IMR-90 (cell line): ENCODE measurements at regions not wholly inside any gene's neighbourhood (a gene's known extent, or its start where the extent isn't known, plus 50 kb on each side); places are given as distances from the start of the nearest gene placed in this dataset.

Experiments
- ATAC-seq: fragments of 200-7000 bp; cut with Tn5 transposase; 2 replicates; pipeline ENCODE4 v1.9.1; 2020; ENCODE audit warnings: low read depth, mild to moderate bottlenecking, moderate library complexity
- BruUV-seq: library from RNA; stranded (reverse); fragments of 400-500 nt; replicated peaks from 2 replicates; lab custom pipeline; 2021; lab: Mats Ljungman, UMichigan
- CTCF ChIA-PET: fragments of 300-600 bp; formaldehyde crosslinking; extraction: SDS; loops from one replicate; lab custom pipeline; 2021; ENCODE audit warnings: antibody characterized with exemption; lab: Yijun Ruan, JAX
- POLR2A ChIA-PET: fragments of 300-600 bp; sonication (Branson Sonifier 250); formaldehyde crosslinking; loops from one replicate; lab custom pipeline; 2022; ENCODE audit warnings: antibody characterized with exemption; ENCODE audit not compliant: unreplicated experiment; lab: Charles Lee
- DNase-seq: peaks from one replicate; pipeline ENCODE4 v3.0.0; 2013
- H2AFZ ChIP-seq: replicated peaks from 2 replicates; pipeline ENCODE3; 2013; ENCODE audit warnings: low read length, mild to moderate bottlenecking; ENCODE audit not compliant: poor library complexity
- H2AK5ac ChIP-seq: 2 replicates; pipeline ENCODE4 v1.6.1; 2013; ENCODE audit warnings: low read depth, low read length, inconsistent platforms
- H2AK9ac ChIP-seq: replicated peaks from 2 replicates; pipeline ENCODE3; 2013; ENCODE audit warnings: mild to moderate bottlenecking, low read depth, low read length, moderate library complexity; ENCODE audit not compliant: poor library complexity
- H2BK120ac ChIP-seq: 2 replicates; pipeline ENCODE4 v1.6.1; 2013; ENCODE audit warnings: low read depth, low read length, inconsistent platforms
- H2BK15ac ChIP-seq: 3 replicates; pipeline ENCODE4 v1.6.1; 2013; ENCODE audit warnings: low read depth, low read length, inconsistent platforms
- H2BK20ac ChIP-seq: 2 replicates; pipeline ENCODE4 v1.6.1; 2013; ENCODE audit warnings: low read depth, mild to moderate bottlenecking, inconsistent platforms, low read length, moderate library complexity
- H2BK5ac ChIP-seq: 2 replicates; pipeline ENCODE4 v1.6.1; 2013; ENCODE audit warnings: mild to moderate bottlenecking, low read depth, low read length, inconsistent platforms; ENCODE audit not compliant: poor library complexity, severe bottlenecking
- H3K14ac ChIP-seq: replicated peaks from 2 replicates; pipeline ENCODE4 v1.6.1; 2013; ENCODE audit warnings: low read depth, low read length, inconsistent platforms
- H3K18ac ChIP-seq: 2 replicates; pipeline ENCODE4 v1.6.1; 2013; ENCODE audit warnings: low read depth, low read length, control low read depth
- H3K23ac ChIP-seq: 2 replicates; pipeline ENCODE4 v1.6.1; 2013; ENCODE audit warnings: low read depth, low read length, inconsistent platforms
- H3K27ac ChIP-seq: 2 replicates; pipeline ENCODE4 v1.5.1; 2013; ENCODE audit warnings: mild to moderate bottlenecking, control low read depth, low read length; ENCODE audit not compliant: insufficient read depth
- H3K27me3 ChIP-seq: 2 replicates; pipeline ENCODE4 v1.6.1; 2013; ENCODE audit warnings: low read length; ENCODE audit not compliant: control insufficient read depth, insufficient read depth
- H3K36me3 ChIP-seq: 2 replicates; pipeline ENCODE4 v1.6.1; 2013; ENCODE audit warnings: low read length, mixed read lengths; ENCODE audit not compliant: control insufficient read depth, insufficient read depth
- H3K4ac ChIP-seq: 2 replicates; pipeline ENCODE4 v1.6.1; 2013; ENCODE audit warnings: low read depth, low read length, inconsistent platforms
- H3K4me1 ChIP-seq: 2 replicates; pipeline ENCODE4 v1.6.1; 2013; ENCODE audit warnings: low read length, mixed read lengths; ENCODE audit not compliant: control insufficient read depth, insufficient read depth
- H3K4me2 ChIP-seq: 2 replicates; pipeline ENCODE4 v1.6.1; 2013; ENCODE audit warnings: low read depth, mild to moderate bottlenecking, control low read depth, low read length, moderate library complexity
- H3K4me3 ChIP-seq: 2 replicates; pipeline ENCODE4 v1.5.1; 2013; ENCODE audit warnings: low read depth, mild to moderate bottlenecking, control low read depth, low read length, moderate library complexity; ENCODE audit not compliant: insufficient read depth
- H3K56ac ChIP-seq: 2 replicates; pipeline ENCODE4 v1.6.1; 2013; ENCODE audit warnings: low read length, inconsistent platforms; ENCODE audit not compliant: insufficient read depth; ENCODE audit errors: extremely low read depth
- H3K79me1 ChIP-seq, 2 experiments: 2 replicates each; pipeline ENCODE4 v1.6.1; 2013; ENCODE audit warnings: low read length in 2 of 2, inconsistent platforms in 1 of 2, low read depth in 1 of 2
- H3K9ac ChIP-seq: 2 replicates; pipeline ENCODE4 v1.6.1; 2013; ENCODE audit warnings: low read depth, low read length, control low read depth
- H3K9me1 ChIP-seq: 2 replicates; pipeline ENCODE4 v1.6.1; 2013; ENCODE audit warnings: low read length, inconsistent platforms; ENCODE audit not compliant: insufficient read depth
- H3K9me3 ChIP-seq: 2 replicates; pipeline ENCODE4 v1.6.1; 2013; ENCODE audit warnings: low read length; ENCODE audit not compliant: control insufficient read depth, insufficient read depth
- H4K20me1 ChIP-seq: 2 replicates; pipeline ENCODE4 v1.6.1; 2013; ENCODE audit warnings: low read length, inconsistent platforms; ENCODE audit not compliant: insufficient read depth
- H4K5ac ChIP-seq: 2 replicates; pipeline ENCODE4 v1.6.1; 2013; ENCODE audit warnings: mild to moderate bottlenecking, low read depth, low read length, control low read depth
- H4K8ac ChIP-seq, 2 experiments: 2 replicates each; pipeline ENCODE4 v1.6.1; 2013; ENCODE audit warnings: low read depth in 2 of 2, low read length in 2 of 2, control low read depth in 1 of 2, inconsistent platforms in 1 of 2
- H4K91ac ChIP-seq: 2 replicates; pipeline ENCODE4 v1.6.1; 2013; ENCODE audit warnings: low read depth, low read length, inconsistent platforms; ENCODE audit not compliant: insufficient read depth
- BHLHE40 ChIP-seq: fragments of 150-350 bp; IDR thresholded peaks from 2 replicates; pipeline ENCODE4 v1.6.1; 2016; ENCODE audit warnings: mild to moderate bottlenecking, low read depth, low read length
- CHD1 ChIP-seq: IDR thresholded peaks from 2 replicates; pipeline ENCODE4 v1.6.1; 2012; ENCODE audit warnings: low read depth, low read length, improper control_type of control experiment
- FOS ChIP-seq: fragments of 150-350 bp; IDR thresholded peaks from 2 replicates; pipeline ENCODE4 v1.6.1; 2016; ENCODE audit warnings: low read depth, low read length
- MXI1 ChIP-seq: IDR thresholded peaks from 2 replicates; pipeline ENCODE4 v1.6.1; 2012; ENCODE audit warnings: low read depth, mild to moderate bottlenecking, low read length, moderate library complexity, borderline replicate concordance
- RAD21 ChIP-seq: IDR thresholded peaks from 2 replicates; pipeline ENCODE4 v1.6.1; 2012; ENCODE audit warnings: low read length, improper control_type of control experiment
- RCOR1 ChIP-seq: IDR thresholded peaks from 2 replicates; pipeline ENCODE4 v1.6.1; 2012; ENCODE audit warnings: mild to moderate bottlenecking, low read length, improper control_type of control experiment; ENCODE audit not compliant: insufficient replicate concordance
- WGBS, 2 experiments: methylation state at CpG; one replicate each; pipeline versions ENCODE4 v1.1.5 to v1.1.7; 2013; ENCODE audit warnings: missing lambda C conversion rate in 2 of 2; ENCODE audit not compliant: insufficient read length in 1 of 2; ENCODE audit errors: extremely low coverage in 2 of 2; 5-methylcytosine and 5-hydroxymethylcytosine counted together
- dilution Hi-C: fragments of 300-500 bp; cut with HindIII; formaldehyde crosslinking; loops from one replicate; pipeline ENCODE4 v1.14.3; 2018; ENCODE audit warnings: low sequenced_read_pairs; ENCODE audit not compliant: unreplicated experiment
- in situ Hi-C: fragments of 300-500 bp; cut with MboI; formaldehyde crosslinking; loops from 3 replicates; pipeline ENCODE4 v1.14.3; 2019; ENCODE audit warnings: low sequenced_read_pairs, inconsistent platforms, mixed read lengths
- intact Hi-C: fragments of 100-400 bp; cut with micrococcal nuclease; formaldehyde crosslinking; loops from 2 replicates; pipeline ENCODE4 v1.10.0; 2022

DNA sequence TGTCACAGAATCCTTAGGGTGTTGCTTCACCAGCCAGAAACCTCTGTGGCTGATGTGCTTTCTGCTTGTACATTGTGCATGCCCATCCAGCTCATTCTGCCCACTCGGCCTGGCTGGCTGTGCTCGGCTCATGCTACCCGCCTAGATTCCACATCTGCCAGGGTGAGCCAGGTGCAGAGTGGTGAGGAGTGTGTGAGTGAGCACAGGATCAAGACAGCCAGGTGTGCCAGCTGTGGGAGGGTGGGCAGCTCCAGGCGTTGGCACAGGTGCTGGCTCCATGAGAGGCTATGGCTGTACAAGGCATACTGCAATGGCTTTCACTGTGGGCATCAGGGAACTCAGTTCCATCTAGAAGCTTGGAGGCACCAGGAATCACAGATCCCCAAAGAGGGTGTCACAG, 1321.8 kb upstream of the CRIM1 start:
- Histone ChIP-seq H2BK20ac (no peak overlapping the region), H3K9me1 (no peaks in the 10 kb centered on the region), H4K20me1 (no peaks in the 10 kb centered on the region), H4K5ac (no peak overlapping the region), H3K27ac (no peak overlapping the region), H2AK5ac (no peak overlapping the region), H2BK15ac (no peak overlapping the region), H3K9ac (no peak overlapping the region), H4K8ac (no peak overlapping the region), H3K23ac (no peak overlapping the region), H3K4ac (no peak overlapping the region), H3K18ac (no peak overlapping the region), H3K79me1 (no peaks in the 10 kb centered on the region), H3K14ac (no peak overlapping the region), H2BK5ac (no peak overlapping the region), H3K4me2 (no peak overlapping the region), H3K27me3 (no peaks in the 10 kb centered on the region), H3K56ac (no peak overlapping the region), H3K4me3 (no peak overlapping the region), H2AFZ (no peak overlapping the region), H4K91ac (no peak overlapping the region), H2AK9ac (no peak overlapping the region), H2BK120ac (no peak overlapping the region), H3K36me3 (no peaks in the 10 kb centered on the region), H3K4me1 (no peaks in the 10 kb centered on the region), H3K9me3 (peaks cover 19% of the 10 kb centered on the region)
- intact Hi-C loops (no loop called here), in situ Hi-C loops (no loop called here), dilution Hi-C loops (no loop called here)
- WGBS, 2 experiments, result no CpG with 5 or more reads among the region's 4 CpGs
- DNase-seq (no peak), ATAC-seq (no peak)
- ChIA-PET POLR2A (no interaction called here), CTCF (no interaction called here)
- TF ChIP-seq BHLHE40 (no peak), FOS (no peak), RAD21 (no peak), RCOR1 (no peak), CHD1 (no peak), MXI1 (no peak)
- BruUV-seq, result no TSS peak
